ENCODE measurements at regions not wholly inside any gene's neighbourhood (a gene's known extent, or its start where the extent isn't known, plus 50 kb on each side); places are given as distances from the start of the nearest gene placed in this dataset.

DNA sequence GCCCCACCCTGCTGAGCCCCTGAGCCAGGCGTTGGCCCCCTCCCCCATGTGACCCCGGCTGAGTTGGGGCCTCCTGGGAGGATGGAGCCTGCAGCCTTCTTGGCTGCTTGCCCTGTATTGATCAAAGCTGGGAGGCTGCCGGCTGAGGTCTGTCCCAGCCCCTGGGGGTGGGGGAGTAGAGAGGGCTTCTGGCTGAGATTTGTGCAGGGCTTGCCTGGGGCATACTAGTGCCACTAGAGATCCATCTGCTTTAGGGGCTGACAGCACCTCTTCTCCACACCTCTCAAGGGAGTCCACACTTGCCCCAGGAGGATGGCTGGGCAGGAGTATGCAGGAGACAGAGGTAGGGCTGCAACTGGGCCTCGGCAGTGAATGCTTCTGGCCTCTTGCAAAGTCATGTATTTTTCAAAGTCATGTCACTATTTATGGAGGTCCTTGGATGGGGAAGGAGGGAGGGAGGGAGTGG, 53.6 kb upstream of the SSBP3 start:
- no peak overlapping the region for H3K27ac ChIP-seq
- DNase-seq (ENCODE audit: low spot score), result no peak
- POLR2A ChIA-PET (ENCODE audit: low non-redundant PET), result no interaction called here
- CTCF ChIA-PET, result no interaction called here
- no peak for TF ChIP-seq CTCF (conservative IDR thresholded peaks at IDR 0.05; ENCODE audit: low read depth)

DNA sequence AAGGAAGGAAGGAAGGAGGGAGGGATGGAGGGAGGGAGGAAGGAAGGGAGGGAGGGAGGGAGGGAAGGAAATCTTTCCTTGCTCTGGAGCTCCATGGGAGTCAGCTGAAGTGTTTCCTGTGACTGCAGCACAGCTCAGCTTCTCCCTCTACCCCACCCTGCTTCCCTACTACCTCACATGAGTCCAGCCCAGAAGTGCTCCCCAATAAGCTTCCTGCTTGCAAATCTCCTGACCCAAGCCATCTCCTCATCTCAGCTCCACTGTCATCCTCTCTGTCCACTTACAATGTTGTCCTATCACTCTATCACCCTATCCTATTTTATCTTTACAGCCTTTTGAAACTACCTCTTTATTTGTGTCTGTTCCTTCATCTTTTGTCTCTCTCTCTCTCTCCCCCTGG, 52.9 kb upstream of the SSBP3 start:
- ChIA-PET CTCF (no interaction called here), POLR2A (ENCODE audit: low non-redundant PET) (no interaction called here)
- H3K27ac ChIP-seq, result no peak overlapping the region
- DNase-seq (ENCODE audit: low spot score), result no peak
- no peak for TF ChIP-seq CTCF (conservative IDR thresholded peaks at IDR 0.05; ENCODE audit: low read depth)

DNA sequence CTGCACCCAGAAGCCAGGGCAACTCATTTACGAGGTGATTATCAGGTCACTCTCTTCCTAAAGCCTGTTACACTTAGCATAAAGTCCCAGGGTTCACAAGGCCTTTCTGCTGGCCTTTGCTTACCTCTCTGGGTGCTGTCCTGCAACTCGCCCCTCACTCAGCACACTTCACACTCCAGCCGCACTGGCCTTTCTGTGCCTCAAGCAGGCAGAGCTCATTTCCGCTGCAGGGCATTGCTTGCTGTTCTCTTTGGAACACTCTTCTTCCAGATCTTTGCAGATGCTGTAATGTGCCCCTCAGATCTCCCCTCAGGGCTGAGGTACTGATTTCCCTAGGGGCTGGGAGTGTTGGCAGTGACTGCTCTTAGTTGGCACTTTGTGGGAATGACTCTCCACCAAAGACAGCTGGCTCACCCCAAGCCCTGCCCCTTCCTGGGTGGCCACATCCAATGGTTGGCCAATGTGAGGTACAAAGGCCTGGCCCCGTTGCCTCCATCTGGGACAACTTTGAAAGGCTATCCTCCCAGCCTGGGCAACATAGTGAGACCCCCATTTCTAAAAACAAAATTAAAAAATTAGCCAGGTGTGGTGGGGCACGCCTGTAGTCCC, 50.8 kb upstream of the SSBP3 start:
- TF ChIP-seq CTCF (conservative IDR thresholded peaks at IDR 0.05; ENCODE audit: low read depth), result no peak
- DNase-seq (ENCODE audit: low spot score), result no peak
- no peak overlapping the region for H3K27ac ChIP-seq
- POLR2A ChIA-PET (ENCODE audit: low non-redundant PET), result no interaction called here
- CTCF ChIA-PET, result no interaction called here

DNA sequence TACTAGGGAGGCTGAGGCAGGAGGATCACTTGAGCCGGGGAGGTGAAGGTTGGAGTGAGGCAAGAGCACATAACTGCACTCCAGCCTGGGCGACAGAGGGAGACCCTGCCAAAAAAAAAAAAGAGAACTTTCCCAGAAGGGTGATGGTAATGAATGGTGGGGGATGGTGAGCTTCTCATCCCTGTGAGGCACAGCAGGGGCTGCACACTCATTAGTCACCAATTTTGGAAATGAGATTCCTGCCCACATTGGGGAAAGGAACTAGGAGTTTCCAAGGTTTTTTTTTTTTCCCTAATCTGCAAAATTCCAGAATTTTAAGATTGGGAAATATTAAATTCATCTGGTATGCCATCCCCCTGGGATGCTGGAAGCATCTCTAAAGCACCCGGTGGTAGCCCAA, 50.2 kb upstream of the SSBP3 start:
- CTCF ChIA-PET, result interaction anchor here (0.6 kb wide), 1 partner anchor 28 kb away, joined by 3 read pairs; no protein-coding TSS in a partner anchor
- no peak overlapping the region for H3K27ac ChIP-seq
- POLR2A ChIA-PET (ENCODE audit: low non-redundant PET), result no interaction called here
- no peak for DNase-seq (ENCODE audit: low spot score)
- TF ChIP-seq CTCF (conservative IDR thresholded peaks at IDR 0.05; ENCODE audit: low read depth), result no peak
